ENCODE measurements at regions not wholly inside any gene's neighbourhood (a gene's known extent, or its start where the extent isn't known, plus 50 kb on each side); places are given as distances from the start of the nearest gene placed in this dataset.

DNA sequence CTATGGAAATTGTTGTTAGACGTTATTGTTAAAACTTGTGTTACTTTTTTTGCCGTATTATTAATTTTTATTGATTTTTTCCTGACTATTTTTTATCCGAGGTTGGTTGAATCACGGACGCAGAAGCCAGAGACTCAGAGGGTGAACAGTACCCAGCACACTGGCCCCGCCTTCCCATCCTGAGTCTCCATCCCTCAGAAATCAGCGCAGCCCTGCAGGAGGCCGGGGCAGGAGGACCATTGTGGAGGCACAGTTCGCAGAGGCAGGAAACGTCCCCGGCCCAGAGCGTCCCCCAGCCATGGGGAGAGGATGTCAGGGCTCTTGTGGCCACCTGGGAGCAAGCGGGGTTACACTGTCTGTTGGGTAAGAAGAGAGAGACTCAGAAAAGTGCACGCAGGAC is 843.0 kb downstream of the BRD1 start:
- DNase-seq (ENCODE audit: low spot score) = no peak

DNA sequence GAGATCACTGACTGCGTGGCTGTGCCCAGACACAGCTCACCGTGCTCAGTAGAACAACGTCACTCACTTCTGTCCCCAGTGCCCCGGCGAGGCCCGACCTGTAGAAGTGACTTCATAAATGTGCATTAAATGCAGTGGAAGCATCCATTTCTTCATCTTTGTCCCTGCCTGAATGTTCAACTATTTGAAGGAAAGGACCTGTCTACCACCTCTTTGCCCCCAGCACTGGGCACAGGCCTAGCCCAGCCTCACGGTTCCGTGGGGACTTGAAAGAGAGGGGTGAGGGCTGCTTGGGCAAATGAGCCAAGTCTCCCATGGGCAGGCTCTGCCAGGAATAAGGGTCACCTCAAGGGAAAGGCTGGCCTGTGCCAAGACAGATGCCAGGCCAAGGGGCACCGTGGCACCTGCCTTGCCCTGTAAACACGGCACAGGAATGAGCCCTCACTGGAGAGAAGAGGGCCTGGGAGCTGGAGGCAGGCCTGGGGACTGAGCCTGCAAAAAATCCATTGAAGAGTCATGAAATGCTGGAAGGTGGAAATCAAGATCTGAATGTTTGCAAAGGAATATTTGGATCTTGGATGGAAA is 845.3 kb downstream of the BRD1 start:
- DNase-seq (ENCODE audit: low spot score) = no peak

DNA sequence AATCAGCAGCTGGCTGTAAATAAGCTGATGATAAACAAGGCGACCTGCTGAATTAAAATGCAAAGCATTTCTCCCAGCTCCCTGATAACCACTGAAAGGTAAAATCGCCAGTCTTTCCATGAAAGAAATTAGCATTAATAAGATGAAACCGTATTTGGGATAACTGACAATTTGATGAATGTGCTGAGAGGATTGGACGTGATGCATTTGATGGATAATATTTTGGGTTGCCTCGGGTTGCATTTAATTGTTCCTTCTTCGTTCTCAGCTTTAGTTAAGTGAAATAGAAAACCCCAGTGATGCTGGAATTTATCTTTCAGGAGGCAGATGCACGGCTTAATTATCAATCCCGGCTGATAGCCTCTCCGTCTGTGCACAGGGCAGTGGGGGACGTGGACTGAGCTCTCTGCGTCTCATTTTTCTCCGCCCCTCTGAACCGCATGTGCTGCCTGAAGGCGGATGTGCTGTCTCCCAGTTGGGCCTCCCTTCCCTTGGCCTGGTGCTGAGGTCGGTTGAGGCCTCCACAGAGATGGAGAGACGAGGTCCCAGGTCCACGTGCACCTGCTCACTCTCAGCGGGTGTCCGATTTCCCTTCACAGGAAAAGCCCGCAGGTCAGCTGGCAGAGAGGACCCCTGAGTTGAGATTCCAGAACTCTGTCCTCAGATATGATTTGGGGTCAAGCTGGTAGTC is 846.2 kb downstream of the BRD1 start:
- no peak for DNase-seq (ENCODE audit: low spot score)

DNA sequence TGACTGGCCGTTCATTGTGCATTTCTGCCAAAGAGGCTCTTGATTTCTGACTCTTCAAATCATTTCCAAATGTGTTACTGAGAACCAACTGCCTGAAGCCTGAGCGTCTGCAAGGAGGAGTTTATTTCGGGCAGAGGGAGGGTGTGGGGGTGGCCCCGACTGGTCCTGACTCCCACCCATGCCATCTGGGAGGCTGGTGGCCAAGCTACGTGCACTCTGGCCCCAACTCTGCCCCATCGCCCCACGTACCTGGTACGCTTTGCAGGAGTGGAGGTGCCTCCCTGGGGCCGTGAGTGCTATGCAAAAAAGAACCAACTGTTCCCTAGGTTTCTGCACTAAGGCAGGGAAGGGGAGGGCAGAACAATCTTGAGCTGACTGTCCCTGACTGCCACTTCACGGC is 846.8 kb downstream of the BRD1 start:
- DNase-seq (ENCODE audit: low spot score) = no peak

DNA sequence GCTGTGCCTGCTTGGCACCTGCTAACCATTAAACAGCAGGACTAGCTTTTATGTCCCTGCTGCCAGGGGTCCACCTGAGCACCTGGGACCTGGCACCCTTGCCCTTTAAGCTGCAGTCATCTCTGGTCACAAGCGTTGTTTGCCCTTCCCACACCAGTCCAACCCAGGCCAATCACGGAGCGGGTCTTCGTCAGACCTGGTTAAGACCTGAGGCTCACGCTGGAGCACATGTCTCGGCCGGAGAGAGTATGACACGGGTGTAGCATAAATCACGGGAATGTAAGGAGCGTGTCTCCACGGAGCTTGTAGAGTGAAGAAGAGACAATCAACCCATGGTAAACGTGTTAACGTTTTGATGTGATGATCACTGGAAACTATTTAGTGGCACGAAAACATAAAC is 847.3 kb downstream of the BRD1 start:
- no peak for DNase-seq (ENCODE audit: low spot score)

DNA sequence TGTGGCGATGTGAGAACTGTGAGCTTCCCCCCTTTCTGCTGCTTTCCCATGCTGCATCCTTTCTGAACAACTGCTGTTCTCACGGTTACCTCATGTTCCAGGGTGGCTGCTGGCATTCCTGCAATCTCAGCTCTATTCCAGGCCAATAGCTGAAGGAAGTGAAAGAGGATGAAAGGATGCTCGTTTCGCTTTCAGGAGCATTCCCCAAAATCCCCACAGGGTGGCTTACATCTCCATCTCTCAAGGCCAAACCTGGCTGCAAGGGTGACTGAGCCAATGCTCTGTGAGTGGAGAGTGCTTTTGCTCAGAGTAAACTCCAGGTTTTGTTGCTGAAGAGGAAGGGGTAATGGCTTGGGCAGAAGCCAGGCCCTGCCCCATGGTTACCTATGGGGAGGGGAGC is 848.2 kb downstream of the BRD1 start:
- DNase-seq (ENCODE audit: low spot score) = no peak

DNA sequence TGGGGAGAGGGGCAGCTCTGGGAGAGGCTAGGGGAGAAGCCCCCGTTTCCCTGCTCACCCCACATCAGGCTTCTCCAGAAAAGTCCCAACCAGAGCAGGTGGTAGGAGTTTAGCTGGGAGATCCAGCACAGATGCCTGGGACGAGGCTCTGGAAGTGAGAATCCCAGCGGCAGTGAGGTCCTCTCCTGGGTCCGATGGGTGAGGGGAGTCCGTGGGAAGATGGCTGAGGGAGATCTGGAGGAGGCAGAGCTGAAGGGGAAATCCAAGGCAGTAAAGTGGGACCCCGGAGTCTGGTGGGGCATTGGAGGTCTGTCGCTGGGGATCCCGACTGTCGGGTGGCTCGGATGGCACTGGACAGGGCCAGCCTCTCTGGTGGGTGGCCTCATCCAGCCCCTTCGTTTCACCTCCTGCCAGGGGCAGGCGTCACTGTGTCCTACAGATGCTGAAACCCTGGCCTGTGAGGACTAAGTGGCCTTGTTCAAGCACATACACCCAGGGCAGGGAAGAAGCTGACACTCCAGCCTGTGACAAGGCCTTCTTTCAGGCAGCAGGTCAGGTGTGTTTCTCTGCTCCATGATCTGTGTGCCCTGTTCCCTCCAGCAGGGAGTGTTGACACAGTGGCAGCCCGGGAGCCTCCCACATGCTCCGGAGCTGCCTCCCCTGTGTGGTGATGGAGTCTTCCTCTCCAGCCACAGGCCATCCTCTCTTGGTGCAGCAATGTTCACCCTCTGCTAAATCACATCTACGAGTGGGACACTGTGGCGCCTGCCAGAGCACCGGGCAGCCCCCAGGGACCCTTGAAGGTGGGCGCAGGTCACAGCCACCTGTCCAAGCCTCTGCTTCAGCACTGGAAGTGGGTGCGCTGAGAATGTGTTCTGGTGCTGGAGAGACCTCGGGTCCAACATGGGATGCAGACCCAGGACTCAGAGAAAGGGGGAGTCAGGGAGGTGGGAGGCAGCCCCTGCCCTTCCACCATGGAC is 850.8 kb downstream of the BRD1 start:
- DNase-seq (ENCODE audit: low spot score) = no peak

DNA sequence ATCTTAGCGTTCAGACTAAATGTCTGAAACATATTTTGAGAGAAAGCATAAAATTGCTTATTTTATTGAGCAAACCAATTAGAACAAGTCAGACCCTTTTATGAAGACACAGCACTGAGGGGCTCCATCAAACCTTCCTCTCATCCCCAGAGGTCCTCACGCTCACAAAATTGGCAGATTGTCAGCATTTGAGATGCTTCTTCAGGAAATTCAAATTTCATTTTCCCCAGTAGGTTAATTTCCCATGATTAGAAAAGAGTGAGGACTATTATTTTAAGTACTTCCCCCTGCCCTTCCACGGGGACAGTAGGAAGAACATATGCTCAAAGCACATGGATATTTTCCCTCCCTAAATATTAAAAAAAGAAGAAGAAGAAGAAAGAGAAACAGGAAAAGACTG is 851.8 kb downstream of the BRD1 start:
- no peak for DNase-seq (ENCODE audit: low spot score)

DNA sequence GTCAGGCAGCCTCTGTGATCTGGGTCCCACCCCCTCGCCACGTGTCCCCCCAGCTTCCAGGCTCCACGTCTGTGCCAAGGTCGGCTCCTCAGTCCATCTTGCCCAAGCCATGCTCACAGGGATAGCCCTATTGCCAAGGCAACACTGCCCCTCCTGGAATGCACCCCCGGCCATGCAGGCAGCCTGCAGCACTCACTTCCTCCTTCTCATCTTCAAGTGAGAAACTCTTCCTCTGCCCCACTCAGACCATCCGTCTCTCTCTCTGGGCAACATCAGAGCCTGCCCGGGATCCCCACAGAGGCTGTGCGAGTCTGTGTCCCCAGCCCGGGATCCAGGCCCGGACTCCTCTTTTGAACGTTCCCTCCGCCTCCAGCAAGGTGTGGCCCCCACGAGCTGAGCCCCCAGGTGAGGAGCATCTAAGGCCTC is 852.3 kb downstream of the BRD1 start:
- DNase-seq (ENCODE audit: low spot score) = no peak

DNA sequence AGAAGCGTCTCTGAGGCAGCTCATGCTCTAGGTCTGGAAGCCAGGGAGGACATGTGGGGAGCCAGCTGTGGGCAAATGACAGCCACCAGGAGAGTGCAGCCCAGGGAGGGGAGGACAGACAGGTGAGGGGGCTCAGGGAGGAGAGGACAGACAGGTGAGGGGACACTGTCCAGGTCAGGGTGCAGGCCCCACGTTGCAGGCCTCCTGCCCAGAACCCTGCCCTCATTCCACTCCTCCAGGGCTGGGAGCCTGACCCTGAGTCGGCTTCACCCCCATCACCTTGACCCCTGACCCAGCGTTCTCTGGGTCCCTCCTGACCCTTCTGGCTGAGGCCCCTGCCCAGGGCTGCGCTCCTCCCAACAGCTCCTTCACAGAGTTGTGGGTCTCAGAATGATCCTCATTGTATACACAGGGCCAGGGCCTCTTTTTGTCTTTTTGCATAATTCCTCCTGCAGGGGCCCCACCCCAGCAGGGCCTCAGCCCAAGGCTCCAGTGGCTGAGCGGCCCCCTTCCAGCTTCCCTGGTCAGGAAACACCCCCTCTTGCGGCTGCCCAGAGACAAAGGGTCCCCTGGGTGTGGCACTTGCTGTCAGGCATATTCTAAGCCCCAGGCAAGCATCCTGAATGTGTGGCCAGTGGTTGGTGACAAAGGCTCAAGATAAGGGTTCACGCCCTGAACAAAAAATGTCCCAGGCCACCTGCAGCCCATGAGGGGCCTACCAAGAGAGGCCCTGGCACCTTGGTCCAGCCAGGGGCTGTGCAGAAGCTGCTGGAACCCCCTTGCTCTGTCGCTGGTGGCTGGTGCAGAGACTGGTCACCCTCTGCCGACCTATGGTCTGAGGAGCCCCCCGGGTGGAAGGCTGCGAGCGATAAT is 853.0 kb downstream of the BRD1 start:
- no peak for DNase-seq (ENCODE audit: low spot score)

DNA sequence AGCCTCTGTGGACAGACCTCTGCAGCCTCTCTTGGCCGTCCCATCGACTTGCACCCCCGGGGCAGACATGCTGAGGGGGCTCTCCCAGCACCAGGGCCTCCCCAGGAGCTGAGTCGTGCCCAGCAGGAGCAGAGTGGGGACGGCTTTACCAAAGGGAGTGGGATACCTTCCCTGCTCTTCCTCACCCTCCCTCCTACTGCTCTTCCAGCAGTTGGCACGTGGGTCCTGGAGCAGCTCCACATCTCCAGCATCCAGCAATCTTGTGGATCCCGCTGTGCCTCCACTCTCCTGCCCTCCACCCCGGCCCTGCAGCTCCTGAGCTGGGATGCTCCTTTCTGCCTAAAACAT is 854.0 kb downstream of the BRD1 start:
- no peak for DNase-seq (ENCODE audit: low spot score)

DNA sequence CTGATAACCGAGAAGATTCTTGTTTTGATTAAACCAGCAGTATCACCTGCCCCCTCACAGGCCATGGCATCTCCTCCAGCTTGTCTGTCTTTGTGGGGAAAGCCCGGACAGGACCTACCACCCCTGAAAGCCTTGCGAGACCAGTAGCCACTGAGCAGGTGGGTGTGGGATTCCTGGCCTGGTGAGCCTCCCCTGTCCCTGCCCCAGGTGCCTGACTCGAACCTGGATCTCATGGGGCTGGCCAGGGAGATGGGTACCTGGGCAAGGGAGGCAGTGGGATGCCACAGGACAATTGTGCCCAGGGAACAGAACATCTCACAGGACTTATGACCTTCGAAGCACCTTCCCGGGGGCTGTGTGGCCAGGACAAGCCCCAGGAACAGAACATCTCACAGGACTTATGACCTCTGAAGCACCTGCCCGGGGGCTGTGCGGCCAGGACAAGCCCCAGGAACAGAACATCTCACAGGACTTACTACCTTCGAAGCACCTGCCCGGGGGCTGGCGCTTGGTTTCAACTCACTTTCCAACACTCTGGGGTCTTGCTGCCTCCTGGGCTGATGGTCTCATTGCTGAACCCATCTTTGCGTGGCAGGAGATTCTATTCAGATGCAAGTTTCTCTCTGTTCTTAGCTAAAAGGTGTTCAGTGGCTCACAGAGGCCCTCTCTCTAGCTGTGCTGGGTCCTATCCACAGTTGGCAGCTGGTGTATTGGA is 854.5 kb downstream of the BRD1 start:
- DNase-seq (ENCODE audit: low spot score) = no peak

DNA sequence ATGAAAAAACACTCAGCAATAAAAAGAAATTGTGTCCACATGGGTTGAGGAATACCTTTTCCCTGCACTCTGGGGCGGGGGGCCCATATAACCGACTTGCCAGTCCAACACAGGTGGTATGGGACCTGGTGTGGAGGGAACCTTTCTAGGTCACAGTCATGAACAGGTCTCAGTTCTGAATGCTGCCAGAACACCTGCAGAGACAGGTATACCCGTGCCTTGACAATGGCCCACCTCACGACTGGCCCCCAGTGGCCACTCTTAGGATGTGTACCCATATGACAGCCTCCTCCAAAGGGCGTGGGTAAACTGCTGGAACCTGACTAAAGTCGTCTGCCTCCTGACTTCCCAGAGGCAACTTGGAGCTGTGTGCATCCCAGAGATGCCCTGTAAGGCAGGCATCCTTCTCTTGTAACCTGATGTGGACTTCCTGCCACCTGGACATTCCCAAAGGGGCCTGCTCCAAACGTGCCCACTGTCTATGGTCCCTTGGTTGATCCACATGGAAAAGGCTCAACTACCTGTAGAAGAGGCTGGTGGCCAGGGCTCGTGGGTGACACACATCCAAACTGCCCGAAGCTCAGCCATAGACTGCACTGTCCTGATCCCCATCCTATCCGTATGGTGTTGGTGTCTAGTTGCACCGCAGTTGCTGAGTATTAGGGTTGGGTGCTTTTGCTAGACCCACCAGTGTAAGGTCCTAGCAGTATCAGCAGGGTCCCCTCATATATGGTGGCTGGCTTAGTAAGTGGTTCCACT is 859.3 kb downstream of the BRD1 start:
- DNase-seq (ENCODE audit: low spot score) = no peak

DNA sequence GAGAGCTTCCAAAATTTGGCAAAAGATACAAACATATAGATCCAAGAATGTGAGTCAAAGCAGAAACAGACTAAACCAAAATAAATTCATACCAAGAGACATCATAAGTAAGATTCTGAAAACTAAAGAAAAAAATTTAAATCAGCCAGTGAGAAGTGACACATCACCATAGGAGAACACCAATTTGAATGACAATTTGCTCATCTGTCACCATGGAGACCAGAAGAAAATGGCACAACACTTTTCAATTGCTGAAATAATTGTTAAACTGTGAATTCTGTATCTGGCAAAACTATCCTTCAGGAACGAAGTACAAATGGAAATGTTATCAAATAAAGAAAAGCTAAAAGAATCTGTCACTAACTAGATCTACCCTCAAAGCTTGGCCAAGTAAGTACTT is 864.3 kb downstream of the BRD1 start:
- DNase-seq (ENCODE audit: low spot score) = no peak

DNA sequence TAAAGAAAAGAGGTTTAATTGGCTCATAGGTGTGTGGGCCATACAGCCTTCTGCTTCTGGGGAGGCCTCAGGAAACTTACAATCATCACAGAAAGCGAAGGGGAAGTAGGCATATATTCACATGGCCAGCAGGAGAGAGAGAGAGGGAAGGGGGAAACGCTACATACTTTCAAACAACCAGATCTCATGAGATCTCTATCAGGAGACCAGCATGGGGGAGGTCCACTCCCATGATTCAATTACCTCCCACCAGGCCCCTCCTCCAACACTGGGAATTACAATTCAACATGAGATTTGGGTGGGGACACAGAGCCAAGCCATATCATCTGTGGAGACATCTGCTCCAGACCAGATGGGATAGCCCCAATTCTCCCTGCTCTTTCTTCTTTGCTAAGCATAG is 866.0 kb downstream of the BRD1 start:
- DNase-seq (ENCODE audit: low spot score) = no peak

DNA sequence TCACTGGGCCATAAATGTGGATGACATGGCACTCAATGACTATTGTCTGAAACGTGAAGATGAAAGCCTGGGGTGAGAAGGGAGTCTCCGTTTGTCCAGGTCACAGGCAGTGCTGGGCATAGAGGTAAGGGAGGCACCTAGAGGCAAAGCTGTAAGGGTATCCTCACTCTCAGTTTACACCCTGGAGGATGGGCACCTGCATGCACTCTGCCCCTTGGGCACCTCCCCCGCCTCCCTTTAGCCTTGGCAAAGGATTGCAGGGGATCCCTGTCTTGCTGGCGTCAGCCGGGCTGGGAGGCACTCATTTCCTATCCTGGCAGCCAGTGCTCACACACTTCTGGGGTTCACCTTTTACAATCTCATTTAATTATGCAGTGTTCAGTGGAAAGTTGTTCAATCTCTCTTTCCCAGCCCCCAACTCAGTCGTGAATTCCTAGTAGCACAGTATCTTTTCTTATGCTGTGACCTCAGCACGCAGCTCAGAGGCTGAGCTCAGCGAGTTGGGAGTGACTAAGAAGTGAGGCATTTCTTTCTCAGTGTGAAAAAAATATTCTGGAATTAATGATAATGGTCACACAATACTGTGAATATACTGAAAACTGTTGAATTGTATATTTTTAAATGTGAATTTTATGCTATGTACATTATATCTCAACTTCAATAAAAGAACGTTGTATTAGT is 866.6 kb downstream of the BRD1 start:
- DNase-seq (ENCODE audit: low spot score) = no peak

DNA sequence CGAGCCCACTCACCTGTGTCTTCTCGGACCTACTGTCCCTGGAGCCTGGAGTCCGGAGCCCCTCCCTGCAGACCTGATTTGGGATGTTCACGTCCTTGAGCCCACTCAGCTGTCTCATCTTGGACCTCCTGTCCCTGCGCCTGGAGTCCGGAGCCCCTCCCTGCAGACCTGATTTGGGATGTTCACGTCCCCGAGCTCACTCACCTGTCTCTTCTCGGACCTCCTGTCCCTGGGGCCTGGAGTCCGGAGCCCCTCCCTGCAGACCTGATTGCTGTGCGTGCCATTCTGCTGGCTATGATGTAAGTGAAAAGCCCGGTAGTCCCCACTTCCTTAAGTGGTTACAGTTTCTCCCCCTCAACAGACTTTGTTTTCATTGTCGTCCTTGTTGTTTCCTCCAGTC is 867.1 kb downstream of the BRD1 start:
- DNase-seq (ENCODE audit: low spot score) = no peak

DNA sequence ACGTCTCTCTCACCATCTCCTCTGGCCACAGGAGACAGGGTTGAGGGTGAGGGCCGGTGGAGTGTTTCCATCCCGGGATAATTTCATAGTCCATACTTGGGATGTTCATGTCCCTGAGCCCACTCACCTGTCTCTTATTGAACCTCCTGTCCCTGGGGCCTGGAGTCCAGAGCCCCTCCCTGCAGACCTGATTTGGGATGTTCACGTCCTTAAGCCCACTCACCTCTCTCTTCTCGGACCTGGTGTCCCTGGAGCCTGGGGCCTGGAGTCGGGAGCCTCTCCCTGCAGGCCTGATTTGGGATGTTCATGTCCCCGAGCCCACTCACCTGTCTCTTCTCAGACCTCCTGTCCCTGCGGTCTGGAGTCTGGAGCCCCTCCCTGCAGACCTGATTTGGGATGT is 868.2 kb downstream of the BRD1 start:
- DNase-seq (ENCODE audit: low spot score) = no peak

DNA sequence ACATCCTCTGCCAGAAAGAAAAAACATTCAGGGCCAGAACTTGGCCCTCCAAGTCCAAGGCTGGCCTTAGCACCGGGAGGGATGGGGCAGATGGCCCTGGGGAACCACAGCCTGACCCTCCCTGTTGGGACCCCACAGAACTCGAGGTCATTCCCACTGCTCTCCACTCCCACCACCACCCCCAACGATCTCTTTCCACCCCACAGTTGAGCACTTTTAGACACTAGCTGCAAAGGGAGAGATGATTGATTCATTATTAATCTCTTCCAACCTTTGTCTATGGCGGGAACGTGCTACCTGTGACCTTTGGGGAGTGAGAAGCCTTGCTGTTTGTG is 869.7 kb downstream of the BRD1 start:
- DNase-seq (ENCODE audit: low spot score) = no peak

DNA sequence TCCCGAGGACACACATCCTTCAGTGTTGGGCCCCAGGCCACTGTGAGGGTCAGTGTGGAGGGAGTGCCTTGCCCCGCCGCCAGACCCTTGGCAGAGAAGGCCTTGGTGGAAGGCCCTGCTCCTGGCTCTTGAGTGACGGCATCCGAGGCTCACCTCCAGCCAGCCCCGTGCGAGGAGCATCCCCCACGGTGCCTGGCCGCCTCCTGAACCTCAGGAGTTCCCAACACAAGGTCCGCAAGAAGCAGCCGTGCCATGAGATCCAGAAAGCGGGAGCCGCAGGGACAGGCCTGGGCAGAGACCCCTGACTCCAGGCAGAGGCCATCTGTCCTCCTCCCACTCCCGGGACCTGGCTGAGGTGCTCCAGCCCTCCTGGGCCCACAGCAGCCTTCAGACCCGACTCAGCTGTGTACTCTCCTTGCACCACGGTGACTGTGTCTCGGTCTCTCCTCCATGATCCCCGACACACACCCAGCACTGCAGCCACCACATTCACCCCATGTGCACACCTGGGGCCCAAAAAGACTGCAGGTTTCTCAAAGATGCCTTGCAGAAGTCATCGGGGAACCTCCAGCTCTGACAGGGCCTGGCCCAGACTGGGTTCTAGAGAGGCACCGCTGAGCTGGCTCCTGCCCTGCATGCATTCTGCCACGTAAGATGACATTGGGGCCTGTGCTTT is 870.2 kb downstream of the BRD1 start:
- DNase-seq (ENCODE audit: low spot score) = no peak
